Endothelial cell of umbilical vein (primary cell): ENCODE measurements at regions not wholly inside any gene's neighbourhood (a gene's known extent, or its start where the extent isn't known, plus 50 kb on each side); places are given as distances from the start of the nearest gene placed in this dataset.

Experiments used
- BruUV-seq: library from RNA; stranded (reverse); fragments of 400-500 nt; replicated peaks from 2 replicates; lab custom pipeline; 2021; lab: Mats Ljungman, UMichigan
- CTCF ChIA-PET: fragments of 300-600, 350-600 bp; sonication (Branson Sonifier 250); formaldehyde crosslinking; loops from one replicate; lab custom pipeline; 2021; ENCODE audit warnings: antibody characterized with exemption, inconsistent platforms; lab: Charles Lee
- POLR2A ChIA-PET: fragments of 300-600, 350-600 bp; sonication (Branson Sonifier 250); formaldehyde crosslinking; loops from one replicate; lab custom pipeline; 2021; ENCODE audit warnings: antibody characterized with exemption, inconsistent platforms; lab: Charles Lee
- DNase-seq: peaks from one replicate; pipeline ENCODE4 v3.0.0-alpha.2; 2011; ENCODE audit warnings: low read depth, low spot score
- FAIRE-seq: peaks from 2 replicates; lab custom pipeline; 2011; peaks lifted over from hg19 to GRCh38; lab: Jason Lieb, UNC
- H2AFZ ChIP-seq: 2 replicates; pipeline ENCODE4 v1.6.0; 2012; ENCODE audit warnings: low read depth, low read length, control low read depth, inconsistent platforms
- H3K27ac ChIP-seq: 2 replicates; pipeline ENCODE4 v1.5.1; 2011; ENCODE audit warnings: low read depth, mild to moderate bottlenecking, control low read depth, low read length, moderate library complexity; ENCODE audit not compliant: insufficient read depth
- H3K27me3 ChIP-seq, 2 experiments: 2 replicates each; pipeline versions ENCODE4 v1.6.0 to v1.6.1; 2011; ENCODE audit warnings: low read length in 2 of 2, mixed read lengths in 1 of 2; ENCODE audit not compliant: control insufficient read depth in 2 of 2, insufficient read depth in 2 of 2
- H3K36me3 ChIP-seq, 2 experiments: 2 replicates in 1 of 2; 3 replicates in 1 of 2; pipeline ENCODE4 v1.5.1; 2011; ENCODE audit warnings: low read length in 2 of 2, mild to moderate bottlenecking in 1 of 2, moderate library complexity in 1 of 2; ENCODE audit not compliant: control insufficient read depth in 2 of 2, insufficient read depth in 2 of 2; ENCODE audit errors: extremely low read depth in 1 of 2
- H3K4me1 ChIP-seq: 3 replicates; pipeline ENCODE4 v1.5.1; 2011; ENCODE audit warnings: mild to moderate bottlenecking, low read length; ENCODE audit not compliant: control insufficient read depth, insufficient read depth; ENCODE audit errors: extremely low read depth
- H3K4me2 ChIP-seq: 2 replicates; pipeline ENCODE4 v1.6.1; 2011; ENCODE audit warnings: low read length, control low read depth, mixed read lengths; ENCODE audit not compliant: insufficient read depth
- H3K4me3 ChIP-seq, 3 experiments: fragments of 200-600 bp in 1 of 3; sonication (generic), shearing (Covaris generic) in 1 of 3; replicated peaks in 1 of 3; 2 replicates each; pipeline ENCODE4 v1.5.1; 2011 to 2016; ENCODE audit warnings: control low read depth in 3 of 3, low read length in 3 of 3, mild to moderate bottlenecking in 2 of 3, inconsistent platforms in 1 of 3, low read depth in 1 of 3, moderate library complexity in 1 of 3; ENCODE audit not compliant: insufficient read depth in 1 of 3
- H3K79me2 ChIP-seq: 2 replicates; pipeline ENCODE4 v1.6.0; 2012; ENCODE audit warnings: low read length, inconsistent platforms; ENCODE audit not compliant: control insufficient read depth, insufficient read depth
- H3K9ac ChIP-seq: replicated peaks from 2 replicates; pipeline ENCODE3; 2011; ENCODE audit warnings: low read length, control low read depth; ENCODE audit not compliant: insufficient read depth; ENCODE audit errors: extremely low read depth
- H3K9me1 ChIP-seq: replicated peaks from 3 replicates; pipeline ENCODE4 v1.6.0; 2011; ENCODE audit warnings: mild to moderate bottlenecking, low read length; ENCODE audit not compliant: control insufficient read depth, insufficient read depth; ENCODE audit errors: extremely low read depth
- H3K9me3 ChIP-seq: replicated peaks from 2 replicates; pipeline ENCODE4 v1.5.1; 2012; ENCODE audit warnings: low read length, inconsistent platforms; ENCODE audit not compliant: control insufficient read depth, insufficient read depth
- H4K20me1 ChIP-seq: replicated peaks from 2 replicates; pipeline ENCODE3; 2011; ENCODE audit warnings: mild to moderate bottlenecking, low read length; ENCODE audit not compliant: control insufficient read depth, insufficient read depth; ENCODE audit errors: extremely low read depth
- CTCF ChIP-seq, 2 donors: IDR thresholded peaks; 1 replicate in 1 of 2; 2 replicates in 1 of 2; pipeline ENCODE4 v1.5.1; 2011; ENCODE audit warnings: low read length in 2 of 2, mild to moderate bottlenecking in 2 of 2, moderate library complexity in 2 of 2, control low read depth in 1 of 2, inconsistent platforms in 1 of 2, low read depth in 1 of 2; ENCODE audit not compliant: insufficient read depth in 1 of 2; ENCODE audit errors: extremely low read depth in 1 of 2
- EZH2 ChIP-seq: IDR thresholded peaks from 2 replicates; pipeline ENCODE4 v1.6.1; 2012; ENCODE audit warnings: borderline replicate concordance, low read depth, mild to moderate bottlenecking, moderate library complexity, low read length, inconsistent platforms; ENCODE audit not compliant: severe bottlenecking
- FOS ChIP-seq: IDR thresholded peaks from 2 replicates; pipeline ENCODE4 v1.6.1; 2011; ENCODE audit warnings: mild to moderate bottlenecking, low read length, moderate library complexity, borderline replicate concordance; ENCODE audit not compliant: insufficient read depth
- GATA2 ChIP-seq: IDR thresholded peaks from 2 replicates; pipeline ENCODE4 v1.7.0; 2011; ENCODE audit warnings: low read depth, mild to moderate bottlenecking, moderate library complexity, mixed read lengths, low read length; ENCODE audit not compliant: insufficient read length, insufficient read depth
- JUN ChIP-seq: IDR thresholded peaks from 2 replicates; pipeline ENCODE4 v1.6.1; 2011; ENCODE audit warnings: borderline replicate concordance, low read depth; ENCODE audit not compliant: insufficient read length, insufficient read depth
- MAX ChIP-seq: IDR thresholded peaks from 2 replicates; pipeline ENCODE4 v1.6.1; 2011; ENCODE audit not compliant: insufficient read depth, insufficient read length
- MYC ChIP-seq: IDR thresholded peaks from one replicate; pipeline ENCODE4 v1.6.1; 2011; ENCODE audit warnings: mild to moderate bottlenecking, low read depth, low read length
- POLR2A ChIP-seq: IDR thresholded peaks from 2 replicates; pipeline ENCODE4 v1.6.1; 2012; ENCODE audit warnings: low read depth, mild to moderate bottlenecking, control low read depth, low read length
- POLR2AphosphoS5 ChIP-seq: IDR thresholded peaks from 2 replicates; pipeline ENCODE4 v1.6.1; 2012; ENCODE audit warnings: low read depth, mild to moderate bottlenecking, control low read depth, low read length, moderate library complexity; ENCODE audit not compliant: insufficient read depth
- dilution Hi-C: fragments of 300-500 bp; cut with MboI; formaldehyde crosslinking; loops from one replicate; pipeline ENCODE4 v1.15.0; 2019; ENCODE audit warnings: low sequenced_read_pairs; ENCODE audit not compliant: extremely low pct_ligation_motif_present
- intact Hi-C: fragments of 100-400 bp; cut with micrococcal nuclease; formaldehyde crosslinking; loops from one replicate; pipeline ENCODE4 v1.10.0; 2022

DNA sequence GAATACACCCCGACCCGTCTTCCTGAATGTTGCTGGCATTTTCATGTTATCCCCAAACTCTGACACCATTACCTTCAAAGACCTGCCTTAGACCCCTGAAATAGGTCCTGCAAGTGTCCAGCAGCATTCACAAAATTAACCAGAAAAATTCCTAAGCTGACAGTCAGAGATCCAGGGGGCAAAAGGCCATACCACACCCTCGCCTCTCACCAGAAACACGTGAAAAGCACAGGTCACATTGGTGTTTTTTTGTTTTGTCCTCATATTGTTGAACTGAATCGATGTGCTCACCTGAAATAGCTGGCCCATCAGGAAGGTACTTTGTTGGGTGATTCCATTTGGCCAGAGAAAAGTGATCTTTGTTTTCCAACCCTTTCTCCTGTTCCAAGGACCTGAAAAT, 113.1 kb upstream of the HES1 start:
- ChIA-PET CTCF (interaction anchor here (1.1 to 2.0 kb wide), 2 partner anchors 11 to 293 kb away, joined by 5 read pairs; no protein-coding TSS in a partner anchor), POLR2A (no interaction called here)
- Histone ChIP-seq H3K9me1 (no peaks in the 10 kb centered on the region), H3K36me3 (no peaks in the 10 kb centered on the region), H2AFZ (no peak overlapping the region), H3K4me3 (no peak overlapping the region), H3K4me2 (no peak overlapping the region), H3K27ac (no peak overlapping the region), H3K27me3 (no peaks in the 10 kb centered on the region), H4K20me1 (no peaks in the 10 kb centered on the region), H3K4me1 (no peaks in the 10 kb centered on the region), H3K9me3 (no peaks in the 10 kb centered on the region), H3K79me2 (no peaks in the 10 kb centered on the region), H3K9ac (no peak overlapping the region)
- intact Hi-C loops (no loop called here), dilution Hi-C loops (no loop called here)
- BruUV-seq: no TSS peak
- TF ChIP-seq EZH2: no peak
- TF ChIP-seq JUN: no peak
- no peak for TF ChIP-seq MAX
- no peak for TF ChIP-seq MYC
- no peak for TF ChIP-seq GATA2
- no peak for TF ChIP-seq POLR2A
- TF ChIP-seq FOS: no peak
- TF ChIP-seq POLR2AphosphoS5: no peak
- TF ChIP-seq CTCF (IDR thresholded peaks at IDR 0.05; ENCODE audit: extremely low read depth in 1 of 2, insufficient read depth in 1 of 2, low read depth in 1 of 2, low read length in 2 of 2): no peak
- FAIRE-seq: no peak
- DNase-seq: no peak
